Right lobe of liver (tissue), 4 donors: ENCODE measurements at regions not wholly inside any gene's neighbourhood (a gene's known extent, or its start where the extent isn't known, plus 50 kb on each side); places are given as distances from the start of the nearest gene placed in this dataset.

ENCODE experiments used
- CTCF ChIP-seq, 4 donors: fragments of 200-600 bp in 3 of 4; fragments of 450-650 bp in 1 of 4; IDR thresholded peaks; one replicate each; pipeline versions ENCODE4 v1.5.1 to v1.8.0; 2016 to 2022; ENCODE audit warnings: antibody characterized with exemption in 4 of 4, mild to moderate bottlenecking in 2 of 4
- POLR2A ChIP-seq: fragments of 450-650 bp; IDR thresholded peaks from one replicate; pipeline ENCODE4 v1.6.1; 2017; ENCODE audit warnings: antibody characterized with exemption, mild to moderate bottlenecking
- donor health status: DM: no; HTN: no; CAD: no.
- donor health status: DM: no; HTN: no; CAD: no.
- donor health status: DM: no; HTN: yes; CAD: no.

GRCh38 chr4:53919535-53919934 lies 144.9 kb downstream of the CHIC2 start:
- TF ChIP-seq CTCF (IDR thresholded peaks at IDR 0.05) (no peak), POLR2A (no peak)
